ENCODE measurements at regions not wholly inside any gene's neighbourhood (a gene's known extent, or its start where the extent isn't known, plus 50 kb on each side); places are given as distances from the start of the nearest gene placed in this dataset.
A peak's percentile ranks its signal among the peaks of the same experiment; 100 is the strongest.

- Mint-ChIP-seq H3K36me3 (no peaks in the 10 kb centered on the region), H3K4me3 (no peak overlapping the region), H3K9me3 (no peaks in the 10 kb centered on the region), H3K4me1 (peaks cover 15% of the 10 kb centered on the region), H3K27ac (no peak overlapping the region), H3K27me3 (no peaks in the 10 kb centered on the region)
Observed at GRCh38 chr9:129318121-129319075, 140.3 kb upstream of the IER5L start.

GRCh38 chr9:129317179-129318011 is 139.3 kb upstream of the IER5L start:
- Mint-ChIP-seq H3K36me3 (no peaks in the 10 kb centered on the region), H3K27ac (no peak overlapping the region)

GRCh38 chr9:129316281-129317030 is 138.4 kb upstream of the IER5L start:
- no peak overlapping the region for H3K4me3 Mint-ChIP-seq
- H3K9me3 Mint-ChIP-seq, result no peaks in the 10 kb centered on the region

More at GRCh38 chr9:129317179-129318011, 139.3 kb upstream of the IER5L start:
- Mint-ChIP-seq H3K4me1 (peaks cover 12% of the 10 kb centered on the region), H3K9me3 (no peaks in the 10 kb centered on the region), H3K27me3 (no peaks in the 10 kb centered on the region), H3K4me3 (no peak overlapping the region)

GRCh38 chr9:129313331-129313955 is 135.4 kb upstream of the IER5L start:
- H3K36me3 Mint-ChIP-seq, result no peaks in the 10 kb centered on the region
- no peak overlapping the region for H3K27ac Mint-ChIP-seq
- no peaks in the 10 kb centered on the region for H3K4me1 Mint-ChIP-seq

More at GRCh38 chr9:129316281-129317030, 138.4 kb upstream of the IER5L start:
- H3K4me1 Mint-ChIP-seq, result peaks cover 12% of the 10 kb centered on the region
- H3K27me3 Mint-ChIP-seq, result no peaks in the 10 kb centered on the region
- H3K36me3 Mint-ChIP-seq, result no peaks in the 10 kb centered on the region
- no peak overlapping the region for H3K27ac Mint-ChIP-seq

GRCh38 chr9:129312251-129313122 is 134.4 kb upstream of the IER5L start:
- Mint-ChIP-seq H3K27me3 (no peaks in the 10 kb centered on the region), H3K36me3 (no peaks in the 10 kb centered on the region), H3K27ac (peak overlapping the region; percentile 38), H3K9me3 (no peaks in the 10 kb centered on the region), H3K4me1 (peaks cover 1% of the 10 kb centered on the region), H3K4me3 (no peak overlapping the region)

More at GRCh38 chr9:129313331-129313955, 135.4 kb upstream of the IER5L start:
- Mint-ChIP-seq H3K9me3 (no peaks in the 10 kb centered on the region), H3K27me3 (no peaks in the 10 kb centered on the region), H3K4me3 (no peak overlapping the region)

- Mint-ChIP-seq H3K4me1 (peaks cover 8% of the 10 kb centered on the region), H3K36me3 (no peaks in the 10 kb centered on the region), H3K4me3 (no peak overlapping the region), H3K9me3 (no peaks in the 10 kb centered on the region), H3K27ac (no peak overlapping the region), H3K27me3 (no peaks in the 10 kb centered on the region)
Observed at GRCh38 chr9:129311643-129312042, 133.6 kb upstream of the IER5L start.

- no peaks in the 10 kb centered on the region for H3K9me3 Mint-ChIP-seq
- H3K27ac Mint-ChIP-seq, result no peak overlapping the region
- no peaks in the 10 kb centered on the region for H3K27me3 Mint-ChIP-seq
- no peaks in the 10 kb centered on the region for H3K36me3 Mint-ChIP-seq
- peaks cover 8% of the 10 kb centered on the region for H3K4me1 Mint-ChIP-seq
- H3K4me3 Mint-ChIP-seq, result no peak overlapping the region
Observed at GRCh38 chr9:129310666-129311350, 132.7 kb upstream of the IER5L start.

- Mint-ChIP-seq H3K9me3 (no peaks in the 10 kb centered on the region), H3K4me3 (no peak overlapping the region), H3K36me3 (no peaks in the 10 kb centered on the region), H3K27ac (no peak overlapping the region), H3K4me1 (peaks cover 8% of the 10 kb centered on the region), H3K27me3 (no peaks in the 10 kb centered on the region)
Observed at GRCh38 chr9:129309906-129310305, 131.8 kb upstream of the IER5L start.

GRCh38 chr9:129309041-129309430 is 131.0 kb upstream of the IER5L start:
- Mint-ChIP-seq H3K9me3 (no peaks in the 10 kb centered on the region), H3K4me3 (no peak overlapping the region), H3K36me3 (no peaks in the 10 kb centered on the region), H3K4me1 (peaks cover 8% of the 10 kb centered on the region), H3K27me3 (no peaks in the 10 kb centered on the region), H3K27ac (peak overlapping the region; percentile 68)

GRCh38 chr9:129307227-129307970 is 129.3 kb upstream of the IER5L start:
- H3K36me3 Mint-ChIP-seq, result no peaks in the 10 kb centered on the region
- no peaks in the 10 kb centered on the region for H3K27me3 Mint-ChIP-seq
- H3K27ac Mint-ChIP-seq, result no peak overlapping the region
- no peaks in the 10 kb centered on the region for H3K9me3 Mint-ChIP-seq
- H3K4me1 Mint-ChIP-seq, result peaks cover 8% of the 10 kb centered on the region
- no peak overlapping the region for H3K4me3 Mint-ChIP-seq

- Mint-ChIP-seq H3K4me3 (no peak overlapping the region), H3K36me3 (no peaks in the 10 kb centered on the region), H3K4me1 (peaks cover 8% of the 10 kb centered on the region), H3K27me3 (no peaks in the 10 kb centered on the region), H3K27ac (no peak overlapping the region), H3K9me3 (no peaks in the 10 kb centered on the region)
Observed at GRCh38 chr9:129306318-129306973, 128.4 kb upstream of the IER5L start.

GRCh38 chr9:129305246-129305645 is 127.2 kb upstream of the IER5L start:
- H3K27me3 Mint-ChIP-seq, result no peaks in the 10 kb centered on the region
- H3K36me3 Mint-ChIP-seq, result peaks cover 3% of the 10 kb centered on the region
- H3K4me1 Mint-ChIP-seq, result peaks cover 8% of the 10 kb centered on the region
- no peak overlapping the region for H3K4me3 Mint-ChIP-seq
- H3K9me3 Mint-ChIP-seq, result no peaks in the 10 kb centered on the region
- no peak overlapping the region for H3K27ac Mint-ChIP-seq

- Mint-ChIP-seq H3K4me3 (no peak overlapping the region), H3K9me3 (no peaks in the 10 kb centered on the region), H3K36me3 (peaks cover 3% of the 10 kb centered on the region), H3K4me1 (peaks cover under 1% of the 10 kb centered on the region), H3K27ac (no peak overlapping the region), H3K27me3 (no peaks in the 10 kb centered on the region)
Observed at GRCh38 chr9:129301941-129302340, 123.9 kb upstream of the IER5L start.

Data from activated naive CD4-positive, alpha-beta T cell treated with anti-CD3 and anti-CD28 coated beads, Interleukin-2, amount 50 U/mL, for 24 hours (primary cell).